Mucosa of rectum (tissue), 2 donors: ENCODE measurements at regions not wholly inside any gene's neighbourhood (a gene's known extent, or its start where the extent isn't known, plus 50 kb on each side); places are given as distances from the start of the nearest gene placed in this dataset.

ENCODE experiments used
- H3K27ac ChIP-seq, 2 donors: one replicate each; pipeline ENCODE4 v1.7.0; 2013; ENCODE audit warnings: inconsistent platforms in 2 of 2, low read depth in 2 of 2, low read length in 2 of 2
- H3K27me3 ChIP-seq, 2 donors: one replicate each; pipeline ENCODE4 v1.7.0; 2013; ENCODE audit warnings: low read length in 2 of 2; ENCODE audit not compliant: control insufficient read depth in 2 of 2, insufficient read depth in 2 of 2
- H3K36me3 ChIP-seq, 2 donors: one replicate each; pipeline ENCODE4 v1.7.0; 2013; ENCODE audit warnings: low read length in 2 of 2; ENCODE audit not compliant: control insufficient read depth in 2 of 2, insufficient read depth in 2 of 2
- H3K4me1 ChIP-seq, 2 donors: one replicate each; pipeline ENCODE4 v1.7.0; 2013; ENCODE audit warnings: low read length in 2 of 2, mild to moderate bottlenecking in 1 of 2; ENCODE audit not compliant: control insufficient read depth in 2 of 2, insufficient read depth in 2 of 2
- H3K4me3 ChIP-seq, 2 donors: one replicate each; pipeline ENCODE4 v1.7.0; 2013; ENCODE audit warnings: low read length in 2 of 2
- H3K9ac ChIP-seq, 2 donors: one replicate each; pipeline ENCODE4 v1.7.0; 2013; ENCODE audit warnings: low read length in 2 of 2, low read depth in 1 of 2, mild to moderate bottlenecking in 1 of 2
- H3K9me3 ChIP-seq, 2 donors: one replicate each; pipeline ENCODE4 v1.7.0; 2013; ENCODE audit warnings: low read length in 2 of 2; ENCODE audit not compliant: control insufficient read depth in 2 of 2
- donor health status: healthy.
- donor health status: Normal muscosa, but diverticular disease.

DNA sequence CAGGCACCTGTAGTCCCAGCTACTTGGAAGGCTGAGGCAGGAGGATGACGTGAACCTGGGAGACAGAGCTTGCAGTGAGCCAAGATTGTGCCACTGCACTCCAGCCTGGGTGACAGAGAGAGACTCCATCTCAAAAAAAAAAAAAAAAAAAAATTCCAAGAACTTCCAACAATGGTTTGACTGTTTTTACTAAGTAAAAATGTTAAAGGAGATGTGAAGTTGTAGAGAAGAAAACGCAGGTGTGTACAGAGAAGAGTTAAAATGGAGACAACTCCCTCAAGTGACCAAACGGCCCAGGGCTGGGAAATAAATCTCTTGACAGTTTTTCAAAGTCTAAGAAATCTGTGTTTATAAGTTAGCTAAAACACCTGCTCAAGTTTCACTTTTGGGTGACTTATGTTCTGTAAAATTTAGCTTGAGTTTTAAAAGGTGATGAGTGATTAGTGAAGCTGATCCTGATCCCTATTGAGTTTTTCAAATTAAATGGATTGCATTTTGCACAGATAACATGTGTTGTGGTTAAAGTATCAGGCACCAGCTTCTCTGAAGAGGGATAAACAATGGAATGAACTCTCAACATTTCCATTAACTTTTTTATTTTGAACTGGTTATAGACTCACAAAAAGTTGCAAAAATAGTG, 255.2 kb upstream of the CD180 start:
- Histone ChIP-seq H3K9me3 (no peaks in the 10 kb centered on the region), H3K27ac (no peak overlapping the region), H3K4me3 (no peak overlapping the region)

GRCh38 chr5:67447732-67448131, 251.1 kb upstream of the CD180 start:
- Histone ChIP-seq H3K9me3 (no peaks in the 10 kb centered on the region), H3K4me3 (no peak overlapping the region), H3K36me3 (no peaks in the 10 kb centered on the region), H3K4me1 (no peaks in the 10 kb centered on the region), H3K9ac (no peak overlapping the region), H3K27me3 (no peaks in the 10 kb centered on the region), H3K27ac (no peak overlapping the region)

More for the DNA sequence above, 255.2 kb upstream of the CD180 start:
- Histone ChIP-seq H3K27me3 (no peaks in the 10 kb centered on the region), H3K4me1 (no peaks in the 10 kb centered on the region), H3K36me3 (no peaks in the 10 kb centered on the region), H3K9ac (no peak overlapping the region)

DNA sequence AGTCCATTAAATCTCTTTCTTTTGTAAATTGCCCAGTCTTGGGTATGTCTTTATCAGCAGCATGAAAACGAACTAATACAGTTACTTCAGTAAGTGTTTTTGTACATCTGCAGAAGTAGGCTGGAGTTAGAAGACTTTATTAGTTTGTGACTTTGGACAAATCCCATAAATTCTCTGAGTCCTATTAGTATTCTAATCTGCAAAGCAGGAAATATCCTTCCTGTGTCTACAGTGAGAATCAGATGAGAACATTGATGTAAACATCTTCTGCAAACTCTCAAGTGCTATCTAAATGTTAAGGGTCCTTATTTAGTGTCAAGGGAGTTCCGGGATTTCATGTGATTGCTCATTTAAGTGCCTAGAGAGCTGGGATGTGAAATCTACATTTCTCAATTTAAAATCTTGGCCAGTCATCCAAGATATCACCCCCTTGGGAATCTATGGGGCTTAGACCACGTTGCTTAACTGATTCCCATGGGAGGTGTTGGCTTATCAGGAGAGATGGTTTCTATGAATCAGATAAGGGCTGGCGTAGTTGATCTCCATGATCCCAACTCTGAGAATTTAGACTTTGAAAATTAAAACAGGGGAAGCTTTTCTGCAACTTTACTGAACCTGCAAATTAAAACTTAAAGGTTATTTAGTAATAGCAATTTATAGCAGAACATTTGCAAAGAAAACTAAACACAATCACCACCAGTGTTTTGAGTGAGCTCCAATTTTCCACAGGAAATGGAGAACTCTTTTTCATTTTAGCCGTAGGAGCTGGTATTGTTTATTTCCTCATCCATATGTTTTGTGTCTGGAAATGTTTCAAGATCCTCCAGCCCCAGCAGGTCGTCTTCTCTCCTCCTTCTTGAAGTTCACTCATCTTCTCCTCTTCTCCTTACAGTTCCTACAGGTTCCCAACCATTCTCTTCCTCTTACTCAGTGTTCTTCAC, 241.6 kb upstream of the CD180 start:
- Histone ChIP-seq H3K27me3 (no peaks in the 10 kb centered on the region), H3K4me1 (no peaks in the 10 kb centered on the region), H3K36me3 (no peaks in the 10 kb centered on the region)

GRCh38 chr5:67435032-67435431, 238.4 kb upstream of the CD180 start:
- H3K9ac ChIP-seq = no peak overlapping the region
- no peaks in the 10 kb centered on the region for H3K36me3 ChIP-seq
- no peak overlapping the region for H3K4me3 ChIP-seq
- no peak overlapping the region for H3K27ac ChIP-seq
- H3K27me3 ChIP-seq = no peaks in the 10 kb centered on the region
- H3K4me1 ChIP-seq = no peaks in the 10 kb centered on the region
- H3K9me3 ChIP-seq = no peaks in the 10 kb centered on the region

More for the DNA sequence above, 241.6 kb upstream of the CD180 start:
- no peaks in the 10 kb centered on the region for H3K9me3 ChIP-seq
- H3K9ac ChIP-seq = no peak overlapping the region
- no peak overlapping the region for H3K27ac ChIP-seq
- peak overlapping the region in 1 of 2 donors; percentile 10 for H3K4me3 ChIP-seq

DNA sequence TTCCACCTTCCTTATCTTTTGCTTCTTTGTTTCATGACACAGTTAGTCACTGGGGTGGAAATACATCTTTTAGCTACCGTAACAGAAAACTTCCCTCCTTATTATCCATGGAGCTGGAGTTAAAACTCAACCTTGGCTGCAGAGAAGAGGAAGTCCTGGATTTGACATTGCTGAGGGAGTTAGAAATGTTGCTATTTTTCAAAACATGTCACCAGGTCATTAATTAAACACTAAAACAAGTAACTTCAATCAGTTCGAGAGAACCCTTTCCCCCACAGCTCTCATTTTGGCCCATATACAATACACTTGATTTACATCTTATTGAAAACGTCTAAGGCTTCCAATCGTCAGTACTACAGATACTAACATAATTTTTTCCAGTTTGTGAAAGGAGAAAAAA, 237.9 kb upstream of the CD180 start:
- no peak overlapping the region for H3K4me3 ChIP-seq
- H3K4me1 ChIP-seq = no peaks in the 10 kb centered on the region
- H3K9me3 ChIP-seq = no peaks in the 10 kb centered on the region
- H3K9ac ChIP-seq = no peak overlapping the region
- H3K27ac ChIP-seq = no peak overlapping the region
- no peaks in the 10 kb centered on the region for H3K36me3 ChIP-seq
- H3K27me3 ChIP-seq = no peaks in the 10 kb centered on the region

DNA sequence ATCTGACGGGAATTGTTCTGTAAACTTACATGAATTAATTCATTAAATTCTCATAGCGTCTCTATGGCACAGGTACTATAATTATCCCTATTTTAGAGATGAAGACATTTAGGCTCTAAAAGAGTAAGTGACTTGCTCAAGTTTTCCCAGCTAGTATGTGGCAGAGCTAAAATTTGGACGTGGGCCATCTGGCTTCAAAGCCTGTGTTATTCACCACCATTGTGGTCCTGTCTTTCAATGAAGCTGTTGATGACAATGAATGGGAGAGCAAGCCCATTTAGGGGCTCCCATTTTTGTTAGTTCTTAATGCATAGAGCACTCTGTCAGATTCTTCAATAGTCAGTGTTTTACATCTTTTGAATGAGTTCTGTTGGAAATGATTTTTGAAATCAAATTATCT, 236.0 kb upstream of the CD180 start:
- no peaks in the 10 kb centered on the region for H3K4me1 ChIP-seq
- no peak overlapping the region for H3K9ac ChIP-seq
- no peaks in the 10 kb centered on the region for H3K36me3 ChIP-seq
- H3K9me3 ChIP-seq = no peaks in the 10 kb centered on the region
- H3K27ac ChIP-seq = no peak overlapping the region
- no peak overlapping the region for H3K4me3 ChIP-seq
- H3K27me3 ChIP-seq = no peaks in the 10 kb centered on the region

- Histone ChIP-seq H3K36me3 (no peaks in the 10 kb centered on the region), H3K9me3 (no peaks in the 10 kb centered on the region), H3K27ac (no peak overlapping the region), H3K27me3 (no peaks in the 10 kb centered on the region), H3K4me1 (no peaks in the 10 kb centered on the region), H3K9ac (no peak overlapping the region), H3K4me3 (no peak overlapping the region)
Measured at GRCh38 chr5:67431191-67431590, 234.6 kb upstream of the CD180 start.

GRCh38 chr5:67427850-67428298, 231.3 kb upstream of the CD180 start:
- Histone ChIP-seq H3K9ac (no peak overlapping the region), H3K27me3 (no peaks in the 10 kb centered on the region), H3K27ac (no peak overlapping the region), H3K4me1 (no peaks in the 10 kb centered on the region), H3K4me3 (no peak overlapping the region), H3K36me3 (no peaks in the 10 kb centered on the region), H3K9me3 (no peaks in the 10 kb centered on the region)

GRCh38 chr5:67426961-67427849, 230.6 kb upstream of the CD180 start:
- H3K9me3 ChIP-seq = no peaks in the 10 kb centered on the region
- H3K4me1 ChIP-seq = no peaks in the 10 kb centered on the region
- H3K27me3 ChIP-seq = no peaks in the 10 kb centered on the region
- H3K4me3 ChIP-seq = no peak overlapping the region
- H3K9ac ChIP-seq = no peak overlapping the region
- H3K36me3 ChIP-seq = no peaks in the 10 kb centered on the region
- no peak overlapping the region for H3K27ac ChIP-seq
